Suppressor macrophage (primary cell): ENCODE measurements at regions not wholly inside any gene's neighbourhood (a gene's known extent, or its start where the extent isn't known, plus 50 kb on each side); places are given as distances from the start of the nearest gene placed in this dataset.

Experiments used
- DNase-seq, 4 experiments: peaks; one replicate each; pipeline ENCODE4 v3.0.0-alpha.2; 2020 to 2022

DNA sequence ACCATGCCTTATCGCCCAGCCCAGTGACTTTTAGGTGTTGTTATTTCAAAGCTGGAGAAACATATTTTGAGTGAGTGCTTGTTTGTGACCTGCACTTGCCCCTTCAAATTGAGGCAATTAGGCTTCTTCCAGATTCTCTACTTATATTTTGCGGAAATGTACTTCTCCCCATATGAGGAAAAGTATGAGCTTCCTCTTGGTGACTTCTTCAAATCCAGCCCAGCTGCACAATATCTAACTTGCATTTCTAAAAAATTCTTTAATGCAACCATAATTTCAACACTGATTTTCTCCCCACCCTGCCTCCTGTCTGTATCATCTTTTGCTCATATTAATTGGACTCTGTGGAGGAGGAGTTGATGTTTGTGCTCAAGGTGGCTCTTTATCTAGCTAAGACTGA is 391.2 kb upstream of the POU3F3 start:
- DNase-seq: peak; percentile 19 to 61 (median 33)

DNA sequence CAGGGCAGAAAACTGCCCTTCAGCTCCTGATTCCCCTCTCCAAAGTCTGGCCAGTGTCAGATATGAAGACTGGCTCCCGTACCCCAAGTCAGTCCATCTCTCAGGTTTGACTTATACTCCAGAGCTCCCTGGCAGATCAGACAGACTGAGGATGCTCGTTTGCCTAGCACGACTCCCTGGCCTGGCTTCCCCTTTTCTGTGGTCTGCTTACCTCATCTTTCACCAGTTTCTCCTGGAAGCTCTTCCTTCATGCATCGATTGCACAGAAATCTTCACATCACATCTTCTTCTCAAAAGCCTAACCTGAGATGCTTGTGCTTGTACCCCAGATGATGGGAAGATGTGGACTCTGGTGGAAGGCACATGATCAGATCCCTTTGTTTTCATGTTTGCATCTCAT is 387.9 kb upstream of the POU3F3 start:
- peak; percentile 18 to 49 (median 43) for DNase-seq

DNA sequence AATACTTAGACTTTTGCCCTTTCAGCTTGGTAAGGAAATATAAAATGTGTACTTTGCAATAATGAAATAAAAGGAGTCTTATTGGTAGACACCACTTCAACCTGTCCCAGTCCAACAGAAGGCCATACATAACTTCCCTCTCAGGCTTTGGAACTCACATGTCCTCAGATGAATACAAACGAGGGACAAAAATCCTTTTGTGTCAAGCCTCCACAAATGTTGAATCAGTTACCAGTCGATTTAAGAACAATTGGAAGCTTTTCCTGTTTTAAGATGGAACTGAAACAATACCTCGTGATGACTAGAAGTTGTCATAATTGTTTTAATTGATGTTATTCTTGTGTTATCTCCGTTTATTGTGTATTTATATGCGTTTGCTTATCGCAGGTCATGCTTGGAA is 385.1 kb upstream of the POU3F3 start:
- no peak for DNase-seq

DNA sequence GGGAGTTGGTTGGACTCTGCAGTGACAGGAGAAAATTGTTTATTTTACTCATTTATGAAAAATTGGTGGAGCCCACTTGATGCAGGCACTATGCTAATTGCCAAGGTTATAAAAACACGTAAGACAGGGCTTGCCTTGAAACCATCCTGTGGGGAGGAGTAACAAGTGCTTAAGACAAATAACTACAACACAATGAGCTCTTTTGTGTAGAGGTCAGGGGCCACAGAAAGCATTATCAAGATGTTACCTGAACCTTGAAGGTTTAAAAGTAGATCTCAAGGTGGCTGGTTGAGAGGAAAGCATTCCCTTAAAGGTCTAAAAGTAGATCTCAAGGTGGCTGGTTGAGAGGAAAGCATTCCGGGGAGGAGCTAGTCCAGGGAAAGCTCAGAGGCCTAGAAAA is 381.8 kb upstream of the POU3F3 start:
- DNase-seq: no peak

DNA sequence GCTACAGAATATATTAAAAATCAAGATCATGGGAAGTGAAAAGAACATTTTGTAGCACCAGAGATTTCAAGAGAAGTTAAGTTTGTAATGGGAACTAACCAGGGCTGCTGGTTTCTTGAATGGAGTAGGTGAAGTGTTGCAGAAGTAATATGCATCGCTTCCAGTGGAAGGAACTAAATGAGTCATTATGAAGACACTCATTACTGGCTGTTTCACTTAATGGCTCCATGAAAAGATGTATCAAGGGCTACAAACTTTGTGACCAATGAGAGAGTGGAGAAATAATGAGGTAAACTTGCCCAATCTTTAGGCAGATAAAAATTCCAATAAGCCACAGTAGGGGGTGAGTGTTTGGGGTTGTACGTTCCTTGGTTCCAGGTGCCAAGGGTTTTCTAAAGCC is 380.4 kb upstream of the POU3F3 start:
- peak in 3 of 4 experiments; percentile 18 to 55 (median 51) for DNase-seq

DNA sequence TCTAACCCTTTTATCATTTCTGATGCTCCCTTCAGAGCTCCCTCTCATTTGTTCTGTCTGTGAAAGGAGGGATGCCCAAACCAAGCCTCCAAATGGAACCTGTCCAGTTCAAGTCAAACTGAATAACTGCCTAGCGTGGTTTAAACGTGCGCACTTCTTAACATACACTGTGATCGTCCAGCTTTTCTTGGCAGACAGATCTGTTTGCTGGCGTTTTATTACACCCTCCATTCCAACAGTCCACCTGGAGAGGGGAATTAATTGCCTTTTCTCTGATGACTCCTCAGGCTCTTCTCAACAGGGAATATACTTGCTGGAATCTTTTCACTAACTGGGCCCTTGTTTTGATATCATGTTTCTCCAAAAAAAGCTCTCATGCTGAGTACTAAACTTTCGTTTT is 379.2 kb upstream of the POU3F3 start:
- DNase-seq: no peak

DNA sequence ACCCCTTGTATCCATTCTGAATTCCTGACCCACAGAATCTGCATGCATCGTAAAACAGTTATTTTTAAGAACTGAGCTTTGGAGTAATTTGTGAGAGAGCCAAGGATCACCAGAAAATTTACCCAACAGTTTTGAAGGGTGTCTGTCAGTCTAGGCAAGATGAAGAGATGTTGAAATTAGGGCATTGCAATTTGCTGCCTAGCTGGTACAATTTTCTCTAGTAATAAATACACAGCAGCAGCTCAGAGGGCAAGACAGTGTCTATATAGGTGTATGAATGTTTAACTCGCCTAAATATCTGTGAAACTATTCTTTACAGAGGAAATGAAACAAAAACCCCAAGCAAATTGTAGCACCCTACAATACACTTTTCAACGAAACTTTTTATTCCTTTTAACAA is 377.8 kb upstream of the POU3F3 start:
- no peak for DNase-seq

DNA sequence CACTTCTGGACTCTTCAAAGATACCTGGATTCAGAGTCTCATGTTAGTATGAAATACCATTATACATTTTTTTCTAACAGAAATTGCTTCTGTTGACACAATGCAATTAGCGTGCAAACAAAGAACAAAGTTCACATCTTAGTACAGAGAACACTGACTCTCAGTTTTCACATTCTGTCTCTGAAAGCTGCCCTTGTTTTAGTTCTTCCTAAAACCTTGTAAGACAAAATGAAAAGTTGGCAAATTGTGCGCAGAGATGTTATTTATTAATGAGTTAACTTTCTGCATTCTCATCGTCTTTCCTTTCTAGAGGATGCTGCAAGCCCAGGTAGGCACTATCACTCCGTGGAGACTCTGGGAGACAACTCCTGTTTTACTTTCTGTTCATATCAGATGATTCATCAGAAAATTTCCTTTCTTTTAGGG is 377.3 kb upstream of the POU3F3 start:
- no peak for DNase-seq

DNA sequence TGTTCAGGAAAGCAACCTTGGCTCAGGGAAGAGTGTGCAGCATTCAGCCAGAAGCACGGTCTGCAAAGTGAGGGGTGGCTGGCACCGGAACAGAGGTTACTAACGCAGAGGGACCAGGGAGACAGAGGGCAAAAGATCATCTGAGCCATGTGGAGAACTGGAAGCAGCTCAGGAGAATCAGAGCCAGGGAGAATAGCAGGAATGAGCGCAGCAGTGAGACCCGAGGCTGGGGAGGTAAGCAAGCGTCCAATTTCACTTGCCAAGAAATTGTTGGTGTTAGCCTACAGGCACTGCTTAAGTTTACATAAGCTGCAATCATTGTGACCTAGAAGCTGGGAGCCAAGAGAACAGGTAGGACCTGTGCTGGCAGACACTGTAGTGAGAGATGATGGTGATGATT is 372.6 kb upstream of the POU3F3 start:
- DNase-seq: no peak

DNA sequence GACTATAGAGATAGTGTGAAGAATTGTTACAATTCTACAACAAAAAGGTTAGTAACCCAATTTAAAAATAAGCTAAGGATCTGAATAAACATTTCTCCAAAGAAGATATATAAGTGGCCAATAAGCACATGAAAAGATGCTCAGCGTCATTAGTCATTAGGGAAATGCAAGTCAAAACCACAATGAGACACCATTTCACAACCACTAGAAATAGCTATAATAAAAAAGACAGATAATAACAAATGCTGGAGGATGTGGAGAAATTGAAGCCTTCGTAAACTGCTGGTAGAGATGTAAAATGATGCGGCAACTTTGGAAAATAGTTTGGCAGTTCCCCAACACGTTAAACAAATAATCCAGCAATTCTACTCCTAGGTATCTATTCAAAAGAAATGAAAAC is 366.5 kb upstream of the POU3F3 start:
- DNase-seq: peak in 2 of 4 experiments; percentile 37 to 39

DNA sequence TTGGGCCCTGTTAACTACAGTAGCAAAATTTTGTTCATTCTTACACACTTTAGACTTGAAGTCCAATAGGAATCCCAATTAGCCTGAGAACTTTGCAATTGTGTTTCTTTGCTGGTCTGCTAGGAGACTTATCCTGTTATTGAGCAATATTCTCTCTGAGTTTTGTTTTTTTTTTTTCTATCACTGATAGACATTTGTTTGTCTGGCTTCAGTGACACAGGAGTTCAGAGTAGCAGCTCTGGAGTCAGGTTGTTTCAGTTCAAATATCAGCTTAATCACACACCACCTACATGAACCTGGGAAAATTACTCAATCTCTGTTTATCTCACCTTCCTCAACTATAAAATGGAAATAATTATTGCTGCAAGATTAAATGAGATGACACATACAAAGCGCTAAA is 360.2 kb upstream of the POU3F3 start:
- no peak for DNase-seq

DNA sequence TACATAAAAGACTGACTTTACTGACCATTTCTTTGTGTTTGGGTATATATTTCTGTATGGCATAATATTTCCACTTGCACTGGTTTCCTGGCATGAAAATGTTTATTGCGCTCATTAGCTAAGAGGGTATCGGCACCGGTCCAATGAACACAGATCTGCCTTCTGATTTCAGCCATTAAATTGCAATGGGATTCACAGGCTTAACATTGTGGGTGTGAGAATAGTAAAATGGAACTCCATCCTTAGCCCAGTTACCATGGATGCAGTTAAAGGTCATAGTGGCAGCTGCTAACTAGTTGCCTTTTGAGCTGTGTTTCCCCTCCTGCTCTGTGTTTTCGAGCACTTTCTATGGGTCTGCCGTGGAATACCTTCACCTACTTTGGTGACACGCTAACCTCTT is 352.6 kb upstream of the POU3F3 start:
- no peak for DNase-seq

DNA sequence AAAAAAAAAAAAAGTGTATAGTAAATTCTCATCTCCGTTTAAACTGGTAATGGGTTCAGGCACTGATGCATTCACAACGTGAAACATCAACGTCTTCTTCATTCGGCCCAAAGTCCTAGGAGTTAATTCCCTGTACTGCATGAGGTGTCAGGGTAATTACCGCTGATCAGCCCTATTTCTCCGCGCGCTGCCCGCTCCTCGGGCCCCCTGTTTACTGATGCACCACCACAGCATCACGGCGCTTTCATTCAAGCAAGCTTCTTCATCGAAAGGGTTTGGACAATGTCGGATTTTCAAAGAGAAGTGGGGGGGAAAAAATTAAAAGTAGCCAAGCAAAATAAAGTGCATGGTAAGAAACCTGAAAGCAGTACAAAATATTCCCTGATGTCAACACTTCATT is 352.0 kb upstream of the POU3F3 start:
- no peak for DNase-seq

DNA sequence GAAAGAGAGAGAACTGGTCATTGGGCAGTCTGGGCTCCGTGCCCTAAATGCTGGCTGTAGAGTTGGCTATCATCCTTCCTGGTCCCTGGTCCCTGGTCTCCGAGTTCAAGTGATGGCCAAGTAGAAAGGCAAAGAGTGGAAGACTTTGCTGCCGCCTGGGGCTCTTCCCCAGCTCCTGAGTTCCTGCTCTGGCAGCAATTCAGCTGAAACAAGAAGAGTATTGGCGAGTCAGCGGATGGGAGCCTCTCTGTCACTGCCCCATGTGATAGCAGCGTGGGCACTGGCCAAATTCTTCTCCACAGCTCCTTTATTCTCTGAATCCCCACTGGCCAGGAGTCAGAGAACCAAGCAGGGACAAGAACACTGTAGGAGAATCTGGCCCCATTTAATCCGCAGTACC is 351.0 kb upstream of the POU3F3 start:
- no peak for DNase-seq

DNA sequence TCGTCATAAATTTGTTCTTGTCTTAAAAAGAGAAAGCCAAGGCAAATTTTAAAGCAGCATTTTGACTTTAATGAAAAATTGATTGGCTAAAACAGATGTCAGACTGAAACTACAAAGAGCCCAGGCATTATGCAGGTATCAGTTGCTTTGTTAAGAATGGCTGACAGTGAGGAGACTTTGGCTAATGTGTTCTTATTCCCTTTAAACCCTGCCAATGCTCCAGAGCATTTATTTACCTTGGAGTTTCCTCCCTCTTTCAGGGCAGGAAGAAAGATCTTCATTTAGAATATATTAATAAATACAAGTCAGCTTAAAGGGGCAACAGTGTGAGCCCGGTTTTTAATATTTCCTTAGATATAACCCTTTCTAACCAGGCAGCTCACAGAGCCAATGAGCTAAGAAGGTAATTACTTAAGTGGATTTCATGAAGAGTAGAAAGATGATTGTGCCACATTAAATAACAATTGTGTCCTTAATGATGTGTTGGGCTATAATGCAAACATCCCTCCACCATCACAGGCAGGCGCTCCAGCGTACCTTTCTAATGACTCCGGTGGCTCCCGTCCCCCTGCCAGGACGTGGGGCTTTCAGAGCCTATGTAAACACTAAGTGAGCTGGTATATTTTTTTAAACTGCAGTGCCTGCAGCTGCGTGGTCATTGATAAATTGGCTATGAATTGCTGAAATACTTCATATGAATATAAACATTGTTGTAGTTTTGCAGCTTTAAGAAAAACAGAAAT is 349.4 kb upstream of the POU3F3 start:
- DNase-seq: no peak

DNA sequence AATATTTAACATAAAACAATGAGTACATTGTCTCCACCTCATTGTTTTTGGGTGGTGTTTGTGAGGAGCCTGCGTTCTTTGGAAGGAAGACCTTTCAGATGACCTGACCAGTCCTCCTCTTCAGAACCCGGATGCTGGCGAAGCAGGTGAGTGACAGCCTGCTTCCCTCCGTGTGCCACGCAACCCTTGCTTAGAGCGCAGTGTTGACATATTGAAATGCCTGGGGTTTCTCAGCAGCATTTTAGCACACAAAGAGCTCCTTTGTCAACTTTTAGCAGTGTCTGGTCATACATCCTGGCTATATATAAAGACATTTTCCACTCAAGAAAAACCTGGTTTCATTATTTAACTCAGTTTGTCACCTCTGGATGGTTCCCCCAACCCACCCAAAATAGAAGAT is 335.7 kb upstream of the POU3F3 start:
- DNase-seq: no peak

DNA sequence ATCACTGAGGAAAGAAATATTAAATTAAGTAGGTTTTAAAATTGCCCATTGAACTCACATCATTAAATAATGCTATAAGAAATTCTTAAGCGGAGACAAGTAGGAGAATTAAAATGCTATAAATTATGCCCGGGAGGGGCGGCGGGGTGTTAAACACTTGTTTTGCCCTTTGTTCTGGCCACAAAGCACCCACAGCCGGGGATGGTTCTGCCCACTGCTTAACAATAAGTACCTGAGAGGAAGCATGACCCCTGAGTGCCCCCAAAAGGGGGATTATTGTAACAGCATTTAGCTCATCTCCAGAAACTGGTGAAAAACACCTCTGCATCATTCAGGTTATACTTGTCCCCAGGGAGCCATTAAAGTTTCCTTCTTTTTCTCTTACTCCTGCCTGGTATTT is 332.7 kb upstream of the POU3F3 start:
- no peak for DNase-seq

DNA sequence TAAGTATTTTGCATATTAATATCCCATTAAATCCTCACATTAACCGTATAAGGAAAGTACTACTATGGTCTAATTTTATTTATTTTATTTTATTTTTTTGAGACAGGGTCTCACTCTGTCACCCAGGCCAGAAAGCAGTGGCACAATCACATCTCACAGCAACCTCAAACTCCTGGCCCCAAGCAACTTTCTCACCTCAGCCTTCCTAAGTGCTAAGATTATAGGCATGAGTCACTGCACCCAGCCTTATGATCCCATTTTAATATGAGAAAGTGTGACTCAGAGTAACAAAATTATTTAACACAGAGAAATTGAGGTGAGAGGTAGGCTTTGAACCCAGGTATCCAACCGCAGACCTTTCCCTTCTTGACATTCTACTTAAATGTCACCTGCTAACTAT is 330.0 kb upstream of the POU3F3 start:
- no peak for DNase-seq

DNA sequence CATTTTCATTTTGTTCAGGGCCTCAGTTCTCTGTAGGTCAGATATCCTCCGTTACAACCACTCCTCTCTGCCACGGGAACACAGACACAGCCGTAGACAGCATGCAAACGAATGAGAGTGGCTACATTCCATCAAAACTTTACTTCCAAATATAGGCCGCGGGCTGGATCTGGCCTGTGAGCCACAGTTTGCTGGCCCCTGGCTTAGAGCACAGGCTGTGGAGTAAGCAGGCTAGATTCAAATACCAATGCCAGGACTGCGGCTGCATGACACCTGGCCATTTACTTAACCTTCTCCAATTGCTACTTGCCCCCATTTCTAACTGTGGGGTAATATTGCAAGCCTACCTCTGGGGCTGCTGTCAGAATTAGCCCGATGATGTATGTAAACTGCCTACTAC is 325.8 kb upstream of the POU3F3 start:
- DNase-seq: no peak

DNA sequence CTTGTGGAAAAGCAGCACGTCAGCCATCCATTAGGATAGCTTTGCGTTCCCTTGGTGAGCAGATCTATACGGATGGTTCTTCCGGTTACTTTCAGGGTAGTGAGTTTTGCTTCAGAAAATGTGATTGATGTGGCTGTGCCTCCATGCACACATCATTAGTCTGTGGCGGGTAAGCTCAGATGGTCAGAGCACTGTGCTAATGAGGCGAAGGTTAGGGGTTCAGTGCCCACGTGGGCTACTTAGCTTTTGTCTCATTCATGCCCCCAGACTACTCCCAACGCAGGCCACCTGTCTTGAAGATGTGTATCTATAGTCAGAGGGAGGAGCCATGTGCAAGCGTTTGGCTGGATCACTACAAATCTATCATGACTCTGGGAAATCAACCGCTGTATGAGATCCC is 322.8 kb upstream of the POU3F3 start:
- DNase-seq: no peak

DNA sequence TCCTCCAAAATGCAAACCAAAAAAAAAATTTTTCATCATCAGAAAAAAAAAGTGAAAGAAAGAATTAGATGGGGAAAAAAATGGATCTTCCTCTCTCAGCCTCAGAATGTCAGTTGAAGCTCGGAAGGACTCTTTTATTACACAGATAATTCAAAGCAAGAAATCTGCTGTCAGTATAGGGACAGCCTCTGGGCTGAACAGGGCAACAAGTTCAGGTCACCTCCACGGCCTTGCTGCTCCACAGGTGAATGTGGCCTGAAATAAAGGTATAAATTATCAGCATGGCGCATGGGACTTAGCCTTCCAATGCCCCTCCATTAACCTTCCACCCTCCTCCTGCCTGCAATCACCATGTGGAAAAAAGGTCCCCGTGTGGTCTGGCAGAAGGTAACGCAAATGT is 316.8 kb upstream of the POU3F3 start:
- DNase-seq: no peak

DNA sequence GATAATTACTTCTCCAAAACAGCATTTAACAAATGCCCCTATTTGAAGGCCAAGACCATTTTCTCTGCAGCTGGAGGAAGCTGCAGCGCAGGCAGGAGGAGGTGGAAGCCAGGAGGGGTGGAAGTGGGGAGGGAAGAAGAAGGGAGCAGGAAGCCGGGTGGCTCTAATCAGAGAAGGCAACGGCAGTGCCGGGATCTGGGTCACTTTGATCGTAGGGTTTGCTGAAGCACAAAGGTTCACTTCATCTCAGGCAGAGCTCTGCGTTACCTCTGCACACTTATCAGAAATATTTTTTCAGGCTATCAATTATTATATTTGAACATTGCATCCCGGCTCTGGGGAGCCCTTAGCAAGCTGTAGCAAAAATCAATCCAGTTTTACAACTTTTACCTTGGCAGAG is 315.8 kb upstream of the POU3F3 start:
- DNase-seq: no peak

DNA sequence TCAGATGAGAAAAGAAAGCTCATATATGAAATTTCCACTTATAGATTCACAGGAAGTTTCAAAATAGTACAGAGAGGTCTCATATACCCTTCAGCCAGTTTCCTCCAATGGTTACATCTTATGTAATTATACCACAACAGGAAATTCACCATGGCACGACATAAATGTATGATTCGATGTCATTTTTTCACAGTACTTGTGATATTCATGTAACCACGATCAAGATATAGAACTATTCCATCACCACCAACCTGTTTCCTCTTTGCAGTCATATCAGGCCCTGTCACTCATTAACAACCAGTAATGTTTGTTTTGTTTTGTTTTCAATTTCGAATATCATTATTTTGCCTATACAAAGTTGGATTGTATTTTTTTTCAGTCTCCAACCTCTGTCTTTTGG is 314.3 kb upstream of the POU3F3 start:
- peak in 2 of 4 experiments; percentile 9 to 20 for DNase-seq

DNA sequence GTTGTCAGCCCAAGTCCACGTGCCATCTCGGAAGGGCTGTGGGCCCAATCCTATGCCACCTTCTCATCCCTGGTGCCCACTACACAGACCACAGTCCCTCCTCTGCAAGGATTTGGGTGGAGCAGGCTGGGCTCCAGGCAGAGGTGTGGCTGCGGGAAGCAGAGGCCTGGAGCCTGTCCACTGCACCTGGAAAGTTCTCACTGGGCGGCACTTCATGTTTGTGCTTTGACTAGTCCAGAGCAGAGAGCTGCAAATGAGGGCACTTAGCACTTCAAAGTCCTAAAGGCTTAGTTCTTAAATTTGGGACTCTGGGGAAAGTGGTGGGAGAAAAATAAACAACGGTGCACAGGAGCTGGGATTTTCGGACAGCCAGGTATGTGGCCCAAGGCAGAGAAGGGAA is 308.9 kb upstream of the POU3F3 start:
- DNase-seq: no peak

DNA sequence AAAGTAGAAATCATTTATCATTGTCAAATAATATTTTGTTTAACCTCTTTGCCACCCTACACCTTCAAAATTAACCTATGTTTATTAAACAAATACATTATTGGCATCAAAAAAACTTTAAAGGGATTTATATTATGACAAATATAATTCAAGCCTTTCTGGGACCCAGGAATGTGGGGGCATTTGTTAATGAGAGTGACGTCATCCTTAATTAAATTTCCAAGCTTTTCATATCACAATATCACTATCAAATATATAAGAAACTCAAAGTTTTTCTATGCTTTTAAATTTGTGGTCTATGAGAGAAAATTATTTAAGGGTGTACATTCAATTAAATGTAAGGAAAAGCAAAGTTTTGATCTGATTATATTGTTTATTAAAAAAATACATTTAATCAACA is 307.4 kb upstream of the POU3F3 start:
- no peak for DNase-seq
